Epithelial cell of proximal tubule (primary cell): ENCODE measurements at regions not wholly inside any gene's neighbourhood (a gene's known extent, or its start where the extent isn't known, plus 50 kb on each side); places are given as distances from the start of the nearest gene placed in this dataset.
"Not testable (repeated sequence)": the region's sequence is repeated elsewhere in the genome, so short reads cannot be mapped to it uniquely, and the experiment has no call there.

ENCODE experiments used
- DNase-seq: peaks from one replicate; pipeline ENCODE4 v3.0.0-alpha.2; 2011; ENCODE audit warnings: low read depth
- H3K4me3 ChIP-seq: 2 replicates; pipeline ENCODE4 v1.5.1; 2011; ENCODE audit warnings: low read depth, mild to moderate bottlenecking, low read length
- TF ChIP-seq, protein P1 (sequence below): conservative IDR thresholded peaks from 2 replicates; pipeline ENCODE4 v1.5.1; 2012; ENCODE audit warnings: low read depth, mild to moderate bottlenecking, low read length

GRCh38 chr6:78666764-78667163, 200.6 kb upstream of the IRAK1BP1 start:
- TF ChIP-seq, protein P1, sequence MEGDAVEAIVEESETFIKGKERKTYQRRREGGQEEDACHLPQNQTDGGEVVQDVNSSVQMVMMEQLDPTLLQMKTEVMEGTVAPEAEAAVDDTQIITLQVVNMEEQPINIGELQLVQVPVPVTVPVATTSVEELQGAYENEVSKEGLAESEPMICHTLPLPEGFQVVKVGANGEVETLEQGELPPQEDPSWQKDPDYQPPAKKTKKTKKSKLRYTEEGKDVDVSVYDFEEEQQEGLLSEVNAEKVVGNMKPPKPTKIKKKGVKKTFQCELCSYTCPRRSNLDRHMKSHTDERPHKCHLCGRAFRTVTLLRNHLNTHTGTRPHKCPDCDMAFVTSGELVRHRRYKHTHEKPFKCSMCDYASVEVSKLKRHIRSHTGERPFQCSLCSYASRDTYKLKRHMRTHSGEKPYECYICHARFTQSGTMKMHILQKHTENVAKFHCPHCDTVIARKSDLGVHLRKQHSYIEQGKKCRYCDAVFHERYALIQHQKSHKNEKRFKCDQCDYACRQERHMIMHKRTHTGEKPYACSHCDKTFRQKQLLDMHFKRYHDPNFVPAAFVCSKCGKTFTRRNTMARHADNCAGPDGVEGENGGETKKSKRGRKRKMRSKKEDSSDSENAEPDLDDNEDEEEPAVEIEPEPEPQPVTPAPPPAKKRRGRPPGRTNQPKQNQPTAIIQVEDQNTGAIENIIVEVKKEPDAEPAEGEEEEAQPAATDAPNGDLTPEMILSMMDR, result no peak
- no peak for DNase-seq
- no peak overlapping the region for H3K4me3 ChIP-seq

DNA sequence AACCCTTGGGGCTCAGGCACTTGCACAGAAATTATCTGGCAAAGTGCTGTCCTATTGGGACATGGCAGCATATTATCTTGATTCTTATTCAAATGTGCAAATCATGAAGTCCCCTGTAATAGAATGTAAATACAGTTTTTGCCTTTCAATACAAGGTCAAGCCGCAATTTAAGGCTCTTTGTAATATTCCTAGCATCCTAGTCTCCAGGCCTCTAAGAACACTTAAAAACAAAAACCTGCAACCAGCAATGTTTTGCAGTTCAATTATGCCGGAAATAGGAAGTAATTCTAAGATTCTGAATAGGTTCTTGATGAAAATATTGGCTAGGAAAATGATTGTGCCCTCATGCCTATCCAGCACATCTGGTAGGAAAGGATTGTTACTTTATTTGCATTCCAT, 197.2 kb upstream of the IRAK1BP1 start:
- DNase-seq, result no peak
- H3K4me3 ChIP-seq, result no peak overlapping the region
- TF ChIP-seq, protein P1, result no peak

GRCh38 chr6:78670802-78671201, 196.5 kb upstream of the IRAK1BP1 start:
- no peak overlapping the region for H3K4me3 ChIP-seq
- DNase-seq, result no peak
- TF ChIP-seq, protein P1, result no peak

- H3K4me3 ChIP-seq, DNase-seq: not testable (repeated sequence)
Observed at GRCh38 chr6:78676069-78677007, 191.0 kb upstream of the IRAK1BP1 start.

- no peak overlapping the region for H3K4me3 ChIP-seq
- no peak for DNase-seq
- TF ChIP-seq, protein P1, result no peak
Observed at GRCh38 chr6:78688668-78689067, 178.7 kb upstream of the IRAK1BP1 start.

GRCh38 chr6:78693835-78694234, 173.5 kb upstream of the IRAK1BP1 start:
- DNase-seq, result no peak
- TF ChIP-seq, protein P1, result no peak
- no peak overlapping the region for H3K4me3 ChIP-seq

DNA sequence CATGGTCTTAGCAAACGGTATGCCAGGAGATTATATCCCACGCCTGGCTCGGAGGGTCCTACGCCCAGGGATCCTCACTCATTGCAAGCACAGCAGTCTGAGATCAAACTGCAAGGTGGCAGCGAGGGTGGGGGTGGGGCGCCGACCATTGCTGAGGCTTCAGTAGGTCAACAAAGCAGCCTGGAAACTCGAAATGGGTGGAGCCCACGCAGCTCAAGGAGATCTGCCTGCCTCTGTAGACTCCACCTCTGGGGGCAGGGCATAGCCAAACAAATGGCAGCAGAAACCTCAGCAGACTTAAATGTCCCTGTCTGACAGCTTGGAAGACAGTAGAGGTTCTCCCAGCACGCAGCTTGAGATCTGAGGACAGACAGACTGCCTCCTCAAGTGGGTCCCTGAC, 172.7 kb upstream of the IRAK1BP1 start:
- not testable (repeated sequence) for DNase-seq, H3K4me3 ChIP-seq

GRCh38 chr6:78700991-78701390, 166.4 kb upstream of the IRAK1BP1 start:
- TF ChIP-seq, protein P1, result no peak
- DNase-seq, result no peak
- no peak overlapping the region for H3K4me3 ChIP-seq
